ENCODE measurements at regions not wholly inside any gene's neighbourhood (a gene's known extent, or its start where the extent isn't known, plus 50 kb on each side); places are given as distances from the start of the nearest gene placed in this dataset.

- Mint-ChIP-seq H3K27me3 (ENCODE audit: low read depth) (no peaks in the 10 kb centered on the region), H3K9me3 (peaks cover 4% of the 10 kb centered on the region), H3K36me3 (no peaks in the 10 kb centered on the region), H3K4me3 (no peak overlapping the region), H3K4me1 (peaks cover 5% of the 10 kb centered on the region), H3K27ac (no peak overlapping the region)
- no peak for DNase-seq (ENCODE audit: low spot score in 2 of 2, unreplicated experiment in 2 of 2)
- TF ChIP-seq CTCF (IDR thresholded peaks at IDR 0.05; ENCODE audit: unreplicated experiment) = no peak
Observed at GRCh38 chr14:54252072-54252730, 144.6 kb upstream of the CDKN3 start.

- peaks cover 16% of the 10 kb centered on the region for H3K4me1 Mint-ChIP-seq
- H3K36me3 Mint-ChIP-seq = no peaks in the 10 kb centered on the region
- H3K9me3 Mint-ChIP-seq = peaks cover 4% of the 10 kb centered on the region
- no peak for DNase-seq (ENCODE audit: low spot score in 2 of 2, unreplicated experiment in 2 of 2)
- no peaks in the 10 kb centered on the region for H3K27me3 Mint-ChIP-seq (ENCODE audit: low read depth)
- no peak for TF ChIP-seq CTCF (IDR thresholded peaks at IDR 0.05; ENCODE audit: unreplicated experiment)
- H3K4me3 Mint-ChIP-seq = no peak overlapping the region
- no peak overlapping the region for H3K27ac Mint-ChIP-seq
Observed at GRCh38 chr14:54253195-54253947, 143.4 kb upstream of the CDKN3 start.

GRCh38 chr14:54256156-54256555 is 140.7 kb upstream of the CDKN3 start:
- no peak for TF ChIP-seq CTCF (IDR thresholded peaks at IDR 0.05; ENCODE audit: unreplicated experiment)
- Mint-ChIP-seq H3K4me1 (peaks cover 16% of the 10 kb centered on the region), H3K27me3 (ENCODE audit: low read depth) (no peaks in the 10 kb centered on the region), H3K9me3 (peaks cover 4% of the 10 kb centered on the region), H3K27ac (no peak overlapping the region), H3K36me3 (no peaks in the 10 kb centered on the region), H3K4me3 (no peak overlapping the region)
- no peak for DNase-seq (ENCODE audit: low spot score in 2 of 2, unreplicated experiment in 2 of 2)

GRCh38 chr14:54257424-54257823 is 139.4 kb upstream of the CDKN3 start:
- DNase-seq (ENCODE audit: low spot score in 2 of 2, unreplicated experiment in 2 of 2) = no peak
- peaks cover 21% of the 10 kb centered on the region for H3K4me1 Mint-ChIP-seq
- H3K27me3 Mint-ChIP-seq (ENCODE audit: low read depth) = no peaks in the 10 kb centered on the region
- H3K4me3 Mint-ChIP-seq = no peak overlapping the region
- H3K9me3 Mint-ChIP-seq = peaks cover 4% of the 10 kb centered on the region
- H3K27ac Mint-ChIP-seq = no peak overlapping the region
- no peaks in the 10 kb centered on the region for H3K36me3 Mint-ChIP-seq
- TF ChIP-seq CTCF (IDR thresholded peaks at IDR 0.05; ENCODE audit: unreplicated experiment) = no peak

GRCh38 chr14:54258382-54258781 is 138.4 kb upstream of the CDKN3 start:
- peaks cover 21% of the 10 kb centered on the region for H3K4me1 Mint-ChIP-seq
- no peaks in the 10 kb centered on the region for H3K27me3 Mint-ChIP-seq (ENCODE audit: low read depth)
- H3K9me3 Mint-ChIP-seq = peaks cover 4% of the 10 kb centered on the region
- DNase-seq (ENCODE audit: low spot score in 2 of 2, unreplicated experiment in 2 of 2) = no peak
- no peak overlapping the region for H3K4me3 Mint-ChIP-seq
- H3K27ac Mint-ChIP-seq = no peak overlapping the region
- no peak for TF ChIP-seq CTCF (IDR thresholded peaks at IDR 0.05; ENCODE audit: unreplicated experiment)
- no peaks in the 10 kb centered on the region for H3K36me3 Mint-ChIP-seq

Measured in mesothelial cell of epicardium (in vitro differentiated cells).